Endothelial cell of umbilical vein (primary cell): ENCODE measurements at regions not wholly inside any gene's neighbourhood (a gene's known extent, or its start where the extent isn't known, plus 50 kb on each side); places are given as distances from the start of the nearest gene placed in this dataset.

Experiments
- CTCF ChIP-seq, 2 donors: IDR thresholded peaks; 1 replicate in 1 of 2; 2 replicates in 1 of 2; pipeline ENCODE4 v1.5.1; 2011; ENCODE audit warnings: low read length in 2 of 2, mild to moderate bottlenecking in 2 of 2, moderate library complexity in 2 of 2, control low read depth in 1 of 2, inconsistent platforms in 1 of 2, low read depth in 1 of 2; ENCODE audit not compliant: insufficient read depth in 1 of 2; ENCODE audit errors: extremely low read depth in 1 of 2
- EZH2 ChIP-seq: IDR thresholded peaks from 2 replicates; pipeline ENCODE4 v1.6.1; 2012; ENCODE audit warnings: borderline replicate concordance, low read depth, mild to moderate bottlenecking, moderate library complexity, low read length, inconsistent platforms; ENCODE audit not compliant: severe bottlenecking
- GATA2 ChIP-seq: IDR thresholded peaks from 2 replicates; pipeline ENCODE4 v1.7.0; 2011; ENCODE audit warnings: low read depth, mild to moderate bottlenecking, moderate library complexity, mixed read lengths, low read length; ENCODE audit not compliant: insufficient read length, insufficient read depth
- MAX ChIP-seq: IDR thresholded peaks from 2 replicates; pipeline ENCODE4 v1.6.1; 2011; ENCODE audit not compliant: insufficient read depth, insufficient read length
- POLR2A ChIP-seq: IDR thresholded peaks from 2 replicates; pipeline ENCODE4 v1.6.1; 2012; ENCODE audit warnings: low read depth, mild to moderate bottlenecking, control low read depth, low read length

DNA sequence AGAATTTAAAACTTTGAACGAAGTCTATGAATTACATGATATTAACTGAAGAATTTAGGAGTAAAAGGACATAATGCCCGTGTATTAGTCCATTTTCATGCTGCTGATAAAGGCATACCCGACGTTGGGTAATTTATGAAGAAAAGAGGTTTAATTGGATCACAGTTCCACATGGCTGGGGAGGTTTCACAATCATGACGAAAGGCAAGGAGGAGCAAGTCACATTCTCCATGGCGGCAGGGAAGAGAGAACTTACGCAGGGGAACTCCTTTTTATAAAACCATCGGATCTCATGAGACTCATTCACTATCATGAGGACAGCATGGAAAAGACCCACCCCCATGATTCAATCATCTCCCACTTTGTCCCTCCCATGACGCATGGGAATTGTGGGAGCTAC is 210.6 kb downstream of the CD83 start:
- TF ChIP-seq CTCF (IDR thresholded peaks at IDR 0.05; ENCODE audit: extremely low read depth in 1 of 2, insufficient read depth in 1 of 2, low read depth in 1 of 2, low read length in 2 of 2) (no peak), POLR2A (no peak), EZH2 (no peak), GATA2 (no peak), MAX (no peak)
